Spleen (tissue), 11 donors: ENCODE measurements at regions not wholly inside any gene's neighbourhood (a gene's known extent, or its start where the extent isn't known, plus 50 kb on each side); places are given as distances from the start of the nearest gene placed in this dataset.

Source experiments
- DNase-seq: peaks from one replicate; pipeline ENCODE4 v3.0.0-alpha.2; 2020
- H3K27ac ChIP-seq, 8 donors: fragments of 200-600 bp; sonication (generic) in 7 of 8; 1 replicate in 4 of 8; 2 replicates in 4 of 8; pipeline versions ENCODE4 v1.5.0 to v1.8.0; 2016 to 2021; ENCODE audit warnings: inconsistent platforms in 4 of 8, mild to moderate bottlenecking in 4 of 8, moderate library complexity in 1 of 8
- H3K27me3 ChIP-seq, 7 donors: fragments of 200-600 bp; sonication (generic) in 6 of 7; replicated peaks in 1 of 7; 1 replicate in 4 of 7; 2 replicates in 3 of 7; pipeline versions ENCODE4 v1.5.0 to v1.8.0; 2016 to 2021; ENCODE audit warnings: inconsistent platforms in 3 of 7, mild to moderate bottlenecking in 1 of 7
- H3K36me3 ChIP-seq, 6 donors: fragments of 200-600 bp; sonication (generic) in 5 of 6; 1 replicate in 4 of 6; 2 replicates in 2 of 6; pipeline versions ENCODE4 v1.5.0 to v1.8.0; 2016 to 2021; ENCODE audit warnings: inconsistent platforms in 2 of 6
- H3K4me1 ChIP-seq, 6 donors: fragments of 200-600 bp; sonication (generic) in 5 of 6; 1 replicate in 3 of 6; 2 replicates in 3 of 6; pipeline versions ENCODE4 v1.5.0 to v1.8.0; 2016 to 2021; ENCODE audit warnings: inconsistent platforms in 3 of 6
- H3K4me3 ChIP-seq, 8 donors: fragments of 200-600 bp; sonication (generic) in 7 of 8; 1 replicate in 4 of 8; 2 replicates in 4 of 8; pipeline versions ENCODE4 v1.5.0 to v1.8.0; 2016 to 2021; ENCODE audit warnings: inconsistent platforms in 4 of 8, mild to moderate bottlenecking in 4 of 8, moderate library complexity in 2 of 8
- H3K9me3 ChIP-seq, 8 donors: fragments of 200-600 bp; sonication (generic) in 7 of 8; 1 replicate in 4 of 8; 2 replicates in 4 of 8; pipeline versions ENCODE4 v1.5.0 to v1.8.0; 2016 to 2021; ENCODE audit warnings: inconsistent platforms in 4 of 8
- POLR2A ChIP-seq, 3 donors: fragments of 450-650 bp; IDR thresholded peaks; one replicate each; pipeline ENCODE4 v1.5.1; 2017; ENCODE audit warnings: antibody characterized with exemption in 3 of 3, mild to moderate bottlenecking in 1 of 3
- POLR2AphosphoS5 ChIP-seq, 3 donors: sonication (generic); formaldehyde crosslinking; IDR thresholded peaks; one replicate each; pipeline ENCODE4 v1.5.1; 2017; ENCODE audit warnings: antibody characterized with exemption in 3 of 3
- WGBS, 5 donors: extraction: QIAGEN DNeasy Blood & Tissue Kit in 3 of 5; methylation state at CpG; one replicate each; pipeline versions ENCODE4 v1.1.5 to v1.1.7; 2013 to 2018; 5-methylcytosine and 5-hydroxymethylcytosine counted together
- intact Hi-C: fragments of 100-400 bp; cut with DNase I; formaldehyde crosslinking; loops from one replicate; pipeline ENCODE4 v1.15.0; 2023; ENCODE audit warnings: low total_unique reads
- TF ChIP-seq, protein P1 (sequence below), 11 experiments: fragments of 200-600 bp in 7 of 11; fragments of 450-650 bp in 4 of 11; sonication (generic) in 4 of 11; IDR thresholded peaks in 8 of 11; conservative IDR thresholded peaks in 3 of 11; 1 replicate in 7 of 11; 2 replicates in 4 of 11; pipeline versions ENCODE4 v1.4.0 to v1.8.0; 2016 to 2021; ENCODE audit warnings: antibody characterized with exemption in 11 of 11, inconsistent platforms in 4 of 11, mild to moderate bottlenecking in 1 of 11
- donor health status: healthy with polysubstance abuse.
- donor health status: DM: no; HTN: no; CAD: no; lungs with moderate emphysema.
- donor health status: DM: no; HTN: no; CAD: no.
- donor health status: Bipolar disorder and iron deficiency.
- donor health status: healthy.
- donor health status: DM: no; HTN: no; CAD: no.
- donor health status: DM: yes; HTN: yes; CAD: no.

DNA sequence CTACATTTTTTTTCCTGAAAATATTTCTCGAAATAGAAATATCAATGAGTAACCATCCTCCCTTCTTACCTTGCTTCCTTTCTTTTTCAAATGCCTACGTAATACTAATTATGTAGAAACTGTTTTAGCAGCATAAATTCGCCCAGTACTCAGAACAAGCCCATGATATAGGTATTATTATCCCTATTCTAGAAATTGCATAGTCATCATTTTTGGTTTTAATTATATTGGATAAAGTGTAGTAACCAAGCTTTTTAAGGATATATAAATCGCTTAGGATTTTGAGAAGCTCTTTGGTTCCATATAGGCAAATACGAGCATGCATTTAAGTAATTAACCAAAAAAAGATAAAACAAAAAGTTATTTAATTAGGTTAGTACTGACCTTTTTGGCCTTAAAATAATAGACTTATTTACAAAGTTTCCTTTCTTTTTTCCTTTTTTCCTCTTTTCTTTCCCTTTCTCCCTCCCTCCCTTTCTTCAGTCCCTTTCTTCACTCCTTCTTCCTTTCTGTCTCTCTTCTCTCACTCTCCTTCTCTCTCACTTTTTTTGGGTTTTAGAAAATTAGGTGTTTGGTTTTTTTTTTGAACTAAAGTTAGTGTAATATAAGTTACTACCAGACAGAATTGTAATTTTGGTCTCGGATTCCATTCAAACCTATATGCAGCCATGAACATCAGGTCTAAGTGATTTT lies 457.7 kb downstream of the RFPL4B start:
- DNase-seq: no peak
- Histone ChIP-seq H3K4me1 (no peaks in the 10 kb centered on the region), H3K27me3 (no peaks in the 10 kb centered on the region), H3K9me3 (no peaks in the 10 kb centered on the region), H3K36me3 (no peaks in the 10 kb centered on the region), H3K27ac (no peak overlapping the region), H3K4me3 (no peak overlapping the region)
- 86 to 94% (median 91%) methylated on average over 6 of the region's 6 CpGs for WGBS, 5 donors
- intact Hi-C loops: no loop called here
- TF ChIP-seq, protein P1, sequence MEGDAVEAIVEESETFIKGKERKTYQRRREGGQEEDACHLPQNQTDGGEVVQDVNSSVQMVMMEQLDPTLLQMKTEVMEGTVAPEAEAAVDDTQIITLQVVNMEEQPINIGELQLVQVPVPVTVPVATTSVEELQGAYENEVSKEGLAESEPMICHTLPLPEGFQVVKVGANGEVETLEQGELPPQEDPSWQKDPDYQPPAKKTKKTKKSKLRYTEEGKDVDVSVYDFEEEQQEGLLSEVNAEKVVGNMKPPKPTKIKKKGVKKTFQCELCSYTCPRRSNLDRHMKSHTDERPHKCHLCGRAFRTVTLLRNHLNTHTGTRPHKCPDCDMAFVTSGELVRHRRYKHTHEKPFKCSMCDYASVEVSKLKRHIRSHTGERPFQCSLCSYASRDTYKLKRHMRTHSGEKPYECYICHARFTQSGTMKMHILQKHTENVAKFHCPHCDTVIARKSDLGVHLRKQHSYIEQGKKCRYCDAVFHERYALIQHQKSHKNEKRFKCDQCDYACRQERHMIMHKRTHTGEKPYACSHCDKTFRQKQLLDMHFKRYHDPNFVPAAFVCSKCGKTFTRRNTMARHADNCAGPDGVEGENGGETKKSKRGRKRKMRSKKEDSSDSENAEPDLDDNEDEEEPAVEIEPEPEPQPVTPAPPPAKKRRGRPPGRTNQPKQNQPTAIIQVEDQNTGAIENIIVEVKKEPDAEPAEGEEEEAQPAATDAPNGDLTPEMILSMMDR (IDR thresholded peaks at IDR 0.05 in 8 of 11, conservative IDR thresholded peaks at IDR 0.05 in 3 of 11): no peak
- TF ChIP-seq POLR2A (IDR thresholded peaks at IDR 0.05) (no peak), POLR2AphosphoS5 (IDR thresholded peaks at IDR 0.05) (no peak)

DNA sequence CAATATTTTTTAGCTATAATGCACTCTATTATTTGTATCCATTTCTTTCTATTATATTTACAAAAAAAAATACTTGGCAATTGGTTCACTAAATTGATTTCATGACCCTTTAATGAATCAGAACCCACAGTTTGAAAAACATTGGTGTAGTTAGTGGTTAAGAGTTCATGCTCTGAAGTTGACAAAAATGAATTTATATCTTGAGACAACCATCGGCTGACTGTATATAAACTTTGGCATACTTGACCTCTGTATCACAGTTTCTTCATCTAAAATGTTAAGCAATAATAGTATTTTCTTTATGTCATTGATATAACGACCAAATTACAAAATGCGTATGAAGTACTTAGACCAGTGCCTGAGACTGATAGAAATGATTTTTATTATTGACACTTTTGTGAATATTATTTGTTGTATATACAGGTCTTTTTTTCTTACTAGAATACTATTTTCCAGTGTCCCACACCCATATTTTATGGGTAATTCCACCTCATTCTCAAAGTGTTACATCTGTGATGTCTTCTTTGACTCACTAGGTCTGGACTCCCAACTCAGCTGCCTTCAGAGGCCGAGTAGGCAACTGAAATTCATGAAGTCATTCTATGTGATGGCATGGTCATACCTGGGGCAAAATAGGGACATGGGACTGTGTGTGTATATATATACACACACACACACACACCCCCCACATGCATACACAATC lies 459.2 kb downstream of the RFPL4B start:
- H3K4me3 ChIP-seq: no peak overlapping the region
- TF ChIP-seq, protein P1 (IDR thresholded peaks at IDR 0.05 in 8 of 11, conservative IDR thresholded peaks at IDR 0.05 in 3 of 11): no peak
- TF ChIP-seq POLR2A (IDR thresholded peaks at IDR 0.05): no peak
- no peak for TF ChIP-seq POLR2AphosphoS5 (IDR thresholded peaks at IDR 0.05)
- H3K9me3 ChIP-seq: no peaks in the 10 kb centered on the region
- WGBS, 5 donors: 88 to 96% (median 92%) methylated on average over 4 of the region's 4 CpGs
- intact Hi-C loops: no loop called here
- no peak overlapping the region for H3K27ac ChIP-seq
- H3K4me1 ChIP-seq: no peaks in the 10 kb centered on the region
- no peaks in the 10 kb centered on the region for H3K36me3 ChIP-seq
- DNase-seq: no peak
- H3K27me3 ChIP-seq: no peaks in the 10 kb centered on the region

DNA sequence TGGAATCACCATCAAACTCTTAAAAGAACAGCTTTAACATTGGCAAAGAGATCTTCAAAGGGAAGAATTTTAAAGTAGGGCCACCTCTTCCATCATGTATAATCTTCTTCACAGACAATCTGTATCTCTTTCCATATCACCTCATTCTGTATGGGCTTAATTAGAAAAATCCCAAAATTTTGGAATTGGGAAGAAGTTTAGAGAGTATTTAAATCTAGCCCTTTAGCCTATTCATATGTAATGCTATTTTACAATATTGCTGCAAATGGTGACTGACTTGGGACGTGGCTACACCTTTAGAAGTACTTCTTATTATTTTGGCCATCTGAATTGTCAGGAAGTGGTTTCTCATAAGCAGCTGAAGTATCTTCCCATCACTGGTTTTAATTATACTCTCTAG lies 474.3 kb downstream of the RFPL4B start:
- TF ChIP-seq POLR2A (IDR thresholded peaks at IDR 0.05) (no peak), POLR2AphosphoS5 (IDR thresholded peaks at IDR 0.05) (no peak)
- TF ChIP-seq, protein P1 (IDR thresholded peaks at IDR 0.05 in 8 of 11, conservative IDR thresholded peaks at IDR 0.05 in 3 of 11): no peak
- WGBS, 5 donors: 54 to 65% (median 59%) methylated on average over 1 of the region's 1 CpG
- Histone ChIP-seq H3K9me3 (no peaks in the 10 kb centered on the region), H3K27ac (no peak overlapping the region), H3K4me3 (no peak overlapping the region), H3K4me1 (no peaks in the 10 kb centered on the region), H3K36me3 (no peaks in the 10 kb centered on the region), H3K27me3 (no peaks in the 10 kb centered on the region)
- DNase-seq: no peak
- intact Hi-C loops: no loop called here

DNA sequence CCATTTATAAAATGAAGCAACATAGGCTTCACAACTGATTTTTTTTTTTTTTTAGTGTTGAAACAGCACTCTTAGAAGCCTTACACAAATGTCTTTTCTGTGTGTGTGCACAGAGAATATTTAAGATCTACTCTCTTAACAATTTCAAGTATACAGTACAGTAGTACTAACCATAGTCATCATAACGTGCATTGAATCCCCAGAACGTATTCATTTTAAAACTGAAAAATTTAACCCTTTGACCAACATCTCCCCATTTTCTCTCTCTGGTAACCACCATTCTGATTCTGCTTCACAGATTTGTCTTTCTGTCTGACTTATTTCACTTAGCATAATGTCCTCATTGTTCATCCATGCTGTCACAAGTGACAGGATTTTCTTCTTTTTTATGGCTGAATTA lies 475.6 kb downstream of the RFPL4B start:
- no peaks in the 10 kb centered on the region for H3K9me3 ChIP-seq
- peaks cover 0 to 3% (median 0%) of the 10 kb centered on the region in 6 donors for H3K4me1 ChIP-seq
- DNase-seq: no peak
- intact Hi-C loops: no loop called here
- TF ChIP-seq POLR2A (IDR thresholded peaks at IDR 0.05): no peak
- TF ChIP-seq, protein P1 (IDR thresholded peaks at IDR 0.05 in 8 of 11, conservative IDR thresholded peaks at IDR 0.05 in 3 of 11): no peak
- TF ChIP-seq POLR2AphosphoS5 (IDR thresholded peaks at IDR 0.05): no peak
- 75 to 91% (median 76%) methylated on average over 2 of the region's 2 CpGs for WGBS, 5 donors
- no peak overlapping the region for H3K27ac ChIP-seq
- no peaks in the 10 kb centered on the region for H3K27me3 ChIP-seq
- H3K4me3 ChIP-seq: no peak overlapping the region
- H3K36me3 ChIP-seq: no peaks in the 10 kb centered on the region
